OCI-LY1 (cell line): ENCODE measurements at regions not wholly inside any gene's neighbourhood (a gene's known extent, or its start where the extent isn't known, plus 50 kb on each side); places are given as distances from the start of the nearest gene placed in this dataset.

Experiments
- CTCF ChIP-seq: fragments of 200-600 bp; sonication (generic), shearing (Covaris generic); IDR thresholded peaks from 2 replicates; pipeline ENCODE4 v1.5.1; 2017; ENCODE audit warnings: mild to moderate bottlenecking, antibody characterized with exemption, low read length, moderate library complexity, mixed read lengths
- EZH2 ChIP-seq: fragments of 200-600 bp; sonication (generic), shearing (Covaris generic); IDR thresholded peaks from 2 replicates; pipeline ENCODE4 v1.8.0; 2017; ENCODE audit warnings: borderline replicate concordance, mixed run types, mild to moderate bottlenecking, antibody characterized with exemption, low read length, moderate library complexity, mixed read lengths

GRCh38 chr12:77324763-77325468 is 259.5 kb upstream of the E2F7 start:
- TF ChIP-seq CTCF (no peak), EZH2 (no peak)
